Stimulated activated CD4-positive, alpha-beta T cell treated with anti-CD3 and anti-CD28 coated beads, TNF-alpha, amount 100 ng/mL, for 48 hours (primary cell): ENCODE measurements at regions not wholly inside any gene's neighbourhood (a gene's known extent, or its start where the extent isn't known, plus 50 kb on each side); places are given as distances from the start of the nearest gene placed in this dataset.
"Not testable (repeated sequence)": the region's sequence is repeated elsewhere in the genome, so short reads cannot be mapped to it uniquely, and the experiment has no call there.

Source experiments
- DNase-seq, 3 donors: peaks; one replicate each; pipeline ENCODE4 v3.0.0-alpha.2; 2020; ENCODE audit warnings: low read depth in 3 of 3

DNA sequence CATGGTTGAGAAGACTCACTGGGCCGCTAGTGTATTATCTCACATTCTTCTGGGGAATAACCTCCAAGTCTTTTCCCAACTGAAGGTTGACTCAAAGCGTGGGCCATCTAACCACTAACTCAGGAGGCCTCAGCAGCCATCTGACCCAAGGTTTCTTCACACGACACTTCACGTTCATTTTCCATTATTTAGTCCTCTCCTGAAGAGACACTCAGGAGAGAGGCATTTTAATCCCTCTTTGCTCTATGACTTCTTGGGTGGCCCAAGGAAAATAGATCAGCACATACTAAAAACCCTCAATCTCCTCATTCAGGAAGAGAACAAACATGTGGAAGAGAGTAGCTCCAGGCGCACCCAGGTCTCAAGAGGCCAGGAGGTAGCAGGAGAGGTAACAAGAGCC lies 252.8 kb upstream of the FOXF1 start:
- DNase-seq, result no peak

DNA sequence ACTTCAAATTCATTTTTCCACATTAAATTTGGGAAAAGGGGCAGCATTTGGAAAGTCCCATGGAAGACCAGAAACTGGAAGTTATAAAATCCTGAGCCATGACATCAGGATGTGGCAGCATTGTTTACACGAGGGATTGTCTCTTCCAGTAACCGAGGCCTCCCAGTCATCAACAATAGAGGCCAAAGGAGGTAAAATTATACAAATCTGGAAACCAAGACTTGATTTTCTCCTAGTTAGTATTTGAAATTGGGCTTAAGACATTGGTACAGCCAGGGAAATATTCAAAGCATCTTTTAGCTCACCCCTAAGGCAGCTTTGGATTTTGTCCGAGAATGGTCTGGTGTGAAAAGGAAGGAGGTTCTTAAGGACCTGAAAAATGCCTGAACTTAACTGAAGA lies 251.6 kb upstream of the FOXF1 start:
- DNase-seq, result no peak

DNA sequence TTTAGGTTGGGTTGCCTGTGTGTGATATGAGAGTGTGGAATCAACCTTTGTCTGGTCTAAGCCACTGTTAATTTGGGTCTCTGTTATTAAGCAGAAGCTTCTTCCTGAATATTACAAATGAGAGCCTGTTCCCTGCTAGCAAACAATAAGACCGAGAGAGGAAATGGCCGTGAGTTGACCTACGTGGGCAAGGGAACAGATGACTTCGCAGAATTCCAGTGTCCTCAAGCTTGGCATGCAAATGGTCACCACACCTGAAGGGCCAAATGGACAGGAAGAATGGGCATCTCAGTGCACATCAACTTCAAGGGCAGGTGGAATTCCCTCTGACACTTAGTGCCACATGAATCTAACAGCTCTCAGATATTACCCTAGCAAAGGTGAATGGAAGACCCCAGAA lies 250.8 kb upstream of the FOXF1 start:
- DNase-seq, result no peak

DNA sequence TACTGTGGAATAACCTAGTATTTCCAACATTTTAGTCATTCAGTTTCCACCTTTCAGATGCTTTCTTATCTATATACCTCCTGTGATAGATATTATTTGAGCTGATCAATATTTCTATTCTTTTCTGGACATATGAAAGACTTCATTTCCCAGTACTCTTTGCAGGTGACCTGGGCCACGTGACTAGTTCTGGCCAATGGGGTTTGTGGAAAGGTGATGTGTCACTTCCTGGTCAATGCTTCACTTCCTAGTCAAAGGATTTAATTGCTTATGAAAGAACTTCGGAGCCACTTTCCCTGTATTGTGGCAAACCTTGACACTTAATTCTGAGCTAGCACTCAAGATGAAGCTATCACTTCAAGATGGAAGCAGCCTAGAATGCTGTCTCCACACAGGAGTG lies 248.9 kb upstream of the FOXF1 start:
- no peak for DNase-seq

DNA sequence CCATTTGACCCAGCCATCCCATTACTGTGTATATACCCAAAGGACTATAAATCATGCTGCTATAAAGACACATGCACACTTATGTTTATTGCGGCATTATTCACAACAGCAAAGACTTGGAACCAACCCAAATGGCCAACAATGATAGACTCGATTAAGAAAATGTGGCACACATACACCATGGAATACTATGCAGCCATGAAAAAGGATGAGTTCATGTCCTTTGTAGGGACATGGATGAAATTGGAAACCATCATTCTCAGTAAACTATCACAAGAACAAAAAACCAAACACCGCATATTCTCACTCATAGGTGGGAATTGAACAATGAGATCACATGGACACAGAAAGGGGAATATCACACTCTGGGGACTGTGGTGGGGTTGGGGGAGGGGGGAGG lies 242.7 kb upstream of the FOXF1 start:
- not testable (repeated sequence) for DNase-seq

DNA sequence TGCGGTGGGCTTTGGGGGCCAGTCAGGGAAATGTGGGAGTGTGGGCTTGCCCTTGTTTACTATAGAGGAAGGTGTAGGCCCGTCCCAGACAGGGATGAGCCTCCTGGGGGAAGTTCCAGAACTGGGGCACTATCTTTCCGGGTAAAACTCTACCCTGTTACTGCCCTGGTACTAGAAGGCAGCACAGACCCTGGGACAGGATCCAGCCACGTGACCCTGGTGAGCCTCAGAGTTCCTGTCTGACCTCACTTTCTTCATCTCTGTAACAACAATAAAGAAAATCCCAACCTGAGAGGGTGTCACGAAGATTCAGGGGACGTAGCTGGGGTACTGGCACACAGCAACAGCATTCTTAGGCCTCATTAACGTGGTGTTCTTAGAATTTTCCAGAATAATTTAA lies 239.6 kb upstream of the FOXF1 start:
- DNase-seq, result no peak

DNA sequence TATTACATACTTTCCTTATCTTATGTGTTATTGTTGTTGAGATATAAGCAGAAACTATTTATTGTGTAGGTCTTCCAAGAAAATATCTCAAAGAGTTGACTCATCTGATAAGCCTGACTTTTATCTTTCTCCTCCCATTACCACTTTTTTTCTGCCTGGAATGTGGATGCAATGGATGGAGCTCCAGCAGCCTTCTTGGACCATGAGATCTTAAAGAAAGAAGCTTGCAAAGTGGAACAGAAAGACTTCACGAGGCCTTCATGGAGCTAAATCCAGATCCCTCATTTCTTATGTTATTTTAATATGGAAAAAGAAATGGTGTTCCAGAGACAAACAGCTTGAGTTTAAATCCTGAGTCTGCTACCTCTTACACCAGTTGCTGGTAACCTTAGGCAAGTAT lies 237.6 kb upstream of the FOXF1 start:
- DNase-seq, result no peak

DNA sequence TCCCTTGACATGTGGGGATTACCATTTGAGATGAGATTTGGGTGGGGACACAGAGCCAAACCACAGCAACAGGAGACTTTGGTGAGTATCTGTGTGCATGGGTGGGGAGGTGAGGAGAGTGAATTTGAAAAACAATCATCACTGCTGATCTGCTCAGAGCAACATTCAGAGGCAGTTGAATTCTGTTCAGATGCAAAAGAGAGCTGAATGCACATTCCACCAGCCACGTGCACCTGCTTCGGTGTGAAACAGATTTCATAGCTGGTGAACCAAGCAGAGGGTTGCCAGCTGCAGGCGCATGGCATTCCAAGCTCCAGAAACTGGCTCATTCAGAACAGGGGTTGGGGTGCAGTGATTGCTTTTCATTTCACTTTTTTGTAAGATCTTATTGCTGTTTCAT lies 233.1 kb upstream of the FOXF1 start:
- DNase-seq, result no peak

DNA sequence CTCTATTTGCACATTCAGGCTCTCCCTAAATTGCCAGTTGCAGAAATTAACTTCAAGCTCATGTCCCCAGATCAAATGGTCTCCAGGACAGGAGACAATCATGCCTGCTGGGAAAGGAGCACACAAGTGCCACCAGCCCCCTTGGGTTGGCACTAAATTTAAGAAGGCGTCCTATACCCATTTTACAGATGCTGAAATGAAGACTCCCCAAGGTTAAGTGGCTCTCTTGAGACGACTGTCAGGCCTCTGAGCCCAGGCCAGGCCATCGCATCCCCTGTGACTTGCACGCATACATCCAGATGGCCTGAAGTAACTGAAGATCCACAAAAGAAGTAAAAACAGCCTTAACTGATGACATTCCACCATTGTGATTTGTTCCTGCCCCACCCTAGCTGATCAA lies 232.5 kb upstream of the FOXF1 start:
- DNase-seq, result not testable (repeated sequence)

DNA sequence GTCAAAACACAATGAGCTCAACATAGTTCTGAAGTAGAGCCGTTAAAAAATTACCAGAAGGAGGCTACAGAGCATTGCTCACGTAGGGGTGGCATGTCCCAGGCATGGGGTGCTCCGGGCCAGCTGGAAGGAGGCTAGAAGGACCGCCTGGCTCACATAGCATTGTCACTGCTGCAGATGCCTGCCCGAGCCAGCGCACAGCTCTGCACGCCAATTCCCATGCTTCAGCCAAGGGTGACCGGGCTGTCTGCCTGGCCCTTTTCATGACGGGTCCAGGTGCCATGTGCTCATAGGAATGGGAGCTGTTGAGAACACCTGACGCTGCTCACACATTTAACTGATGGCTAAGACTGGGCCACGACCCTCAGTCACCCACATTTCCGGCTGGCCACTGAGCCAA lies 228.9 kb upstream of the FOXF1 start:
- DNase-seq, result no peak

DNA sequence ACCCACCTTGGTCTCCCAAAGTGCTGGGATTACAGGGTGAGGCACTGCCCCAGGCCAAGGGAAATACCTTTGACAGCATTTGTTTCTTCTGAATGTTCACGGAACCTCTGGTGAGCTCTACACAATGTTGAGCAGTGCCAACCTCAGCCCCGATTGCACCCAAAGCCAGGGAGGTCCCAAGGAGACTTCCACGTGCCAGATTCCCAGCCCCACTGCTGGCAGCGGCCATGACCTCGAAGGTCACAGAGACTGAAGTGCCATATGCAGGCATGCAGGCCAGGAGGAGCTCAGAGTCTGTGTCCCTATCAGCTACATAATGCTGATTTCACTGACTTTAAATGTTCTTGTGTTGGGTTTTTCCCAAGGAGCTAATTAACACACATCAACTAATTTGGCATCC lies 226.4 kb upstream of the FOXF1 start:
- DNase-seq, result no peak

DNA sequence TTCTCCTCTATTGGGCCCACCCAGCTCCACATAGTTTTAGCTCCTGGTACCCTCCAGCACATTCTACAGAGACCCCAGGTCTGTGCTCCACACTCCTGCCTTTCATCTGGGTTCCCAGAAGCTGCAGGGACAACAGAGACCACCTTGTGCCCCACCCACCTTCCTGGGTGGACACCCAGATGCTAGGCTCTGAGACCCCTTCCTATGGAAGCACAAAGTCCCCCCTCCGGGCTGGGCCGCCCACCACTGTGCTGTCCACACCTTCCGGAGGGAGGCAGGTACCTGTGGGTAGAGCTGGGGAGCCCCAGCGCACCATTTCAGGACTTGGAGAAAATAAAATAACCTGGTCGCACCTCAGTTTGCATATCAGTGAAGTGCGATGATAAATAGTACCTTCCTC lies 224.9 kb upstream of the FOXF1 start:
- DNase-seq, result no peak

DNA sequence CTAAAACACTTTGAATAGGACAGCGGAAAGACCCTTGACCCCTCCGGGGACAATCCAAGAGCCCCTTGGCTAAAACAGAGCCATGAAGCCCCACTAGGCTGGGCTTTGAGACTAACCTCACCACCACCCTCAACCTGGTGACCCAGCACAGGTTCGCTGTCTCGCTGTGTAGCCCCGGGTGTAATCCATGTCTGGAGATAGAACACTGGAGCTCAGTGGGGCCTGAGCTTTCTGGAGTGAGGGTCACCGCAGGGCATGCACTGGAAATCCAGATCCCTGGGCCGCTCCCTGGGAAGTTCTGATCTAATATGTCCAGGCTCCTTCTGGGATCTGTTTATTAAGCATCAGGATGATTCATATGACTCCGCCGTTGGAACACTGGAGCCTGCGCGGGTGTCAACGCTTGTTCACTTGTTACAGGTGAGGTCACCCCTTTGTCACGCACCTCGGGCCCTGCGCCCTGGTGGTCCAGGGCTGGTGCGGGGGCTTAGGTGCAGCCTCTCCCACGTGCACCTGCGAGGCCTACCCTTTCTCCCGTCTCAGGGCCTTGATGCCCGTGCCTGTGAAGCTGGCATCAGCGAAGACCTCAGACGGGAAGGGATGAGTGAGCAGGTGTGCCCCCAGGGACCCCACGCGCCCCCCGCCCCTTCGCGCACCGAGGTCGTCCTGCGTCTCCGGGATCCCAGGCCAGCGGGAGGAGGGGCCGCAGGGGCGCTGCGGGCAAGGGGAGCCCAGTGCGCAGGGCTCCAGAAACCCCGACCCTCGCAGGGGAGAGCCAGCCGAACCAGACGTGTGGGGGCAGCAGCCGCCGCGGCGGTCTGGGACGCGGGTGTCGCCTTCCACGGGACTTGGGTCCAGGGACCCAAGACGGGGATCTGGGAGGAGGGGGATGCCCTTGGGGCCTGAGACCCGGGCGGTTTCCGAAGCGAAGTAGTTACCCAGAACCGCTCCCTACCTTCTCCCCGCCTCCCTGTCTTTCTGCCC lies 224.1 kb upstream of the FOXF1 start:
- no peak for DNase-seq

DNA sequence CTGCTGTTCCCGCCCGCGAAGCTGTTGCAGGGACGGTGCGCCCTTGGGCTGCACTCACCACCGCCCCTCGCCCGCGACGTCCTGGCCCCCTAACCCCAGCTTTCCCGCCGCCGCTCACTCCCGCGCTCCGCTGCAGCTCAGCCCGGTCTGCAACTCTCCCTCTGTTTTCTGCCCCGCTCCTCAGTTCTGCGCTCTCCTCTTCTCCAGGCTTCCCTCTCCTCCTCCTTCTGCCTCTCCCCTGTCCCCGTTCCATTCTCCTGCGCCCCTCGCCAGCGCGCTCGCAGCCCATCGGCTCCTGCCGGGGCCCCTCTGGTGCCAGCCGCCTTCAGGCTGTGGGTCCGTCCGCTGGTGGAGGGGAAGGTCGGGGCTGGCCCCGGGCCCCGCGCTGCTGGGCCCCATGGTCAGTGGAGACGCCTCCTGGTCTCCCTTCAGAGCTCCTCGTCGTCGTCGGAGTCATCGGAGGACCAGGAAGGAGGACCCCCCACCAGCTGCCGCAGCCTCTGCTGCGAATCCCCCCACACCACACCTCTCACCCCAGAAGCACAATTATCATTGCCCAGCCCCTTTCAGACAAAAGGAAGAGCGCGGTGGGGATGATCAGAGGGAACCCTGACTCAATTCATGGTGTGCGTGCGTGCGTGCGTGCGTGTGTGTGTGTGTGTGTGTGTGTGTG lies 223.2 kb upstream of the FOXF1 start:
- no peak for DNase-seq

DNA sequence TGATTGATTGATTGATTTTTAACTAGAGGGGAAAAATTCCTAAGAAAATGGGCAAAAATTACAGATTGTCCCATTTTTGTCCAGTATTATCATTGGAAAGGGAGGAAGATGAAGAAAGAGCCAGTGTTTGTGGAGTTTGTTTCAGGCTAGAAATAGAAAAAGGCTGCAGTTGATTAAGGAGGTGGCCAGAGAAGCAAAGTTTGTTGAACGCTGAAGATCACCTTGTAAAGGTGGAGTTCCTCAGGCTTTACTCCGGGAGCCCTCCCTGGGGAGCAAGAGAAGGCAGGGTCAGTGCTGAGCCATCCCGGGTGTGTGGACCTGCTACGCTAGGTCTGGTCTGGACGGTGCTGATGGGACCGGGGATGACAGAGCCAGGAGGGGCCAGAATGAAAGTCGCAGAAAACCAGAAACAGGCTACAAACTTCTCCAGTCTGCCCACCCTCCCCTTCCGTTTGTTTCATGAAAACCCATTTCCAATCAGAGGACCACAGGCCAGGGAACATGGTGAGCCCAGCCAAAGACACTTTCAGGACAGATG lies 222.6 kb upstream of the FOXF1 start:
- no peak for DNase-seq

DNA sequence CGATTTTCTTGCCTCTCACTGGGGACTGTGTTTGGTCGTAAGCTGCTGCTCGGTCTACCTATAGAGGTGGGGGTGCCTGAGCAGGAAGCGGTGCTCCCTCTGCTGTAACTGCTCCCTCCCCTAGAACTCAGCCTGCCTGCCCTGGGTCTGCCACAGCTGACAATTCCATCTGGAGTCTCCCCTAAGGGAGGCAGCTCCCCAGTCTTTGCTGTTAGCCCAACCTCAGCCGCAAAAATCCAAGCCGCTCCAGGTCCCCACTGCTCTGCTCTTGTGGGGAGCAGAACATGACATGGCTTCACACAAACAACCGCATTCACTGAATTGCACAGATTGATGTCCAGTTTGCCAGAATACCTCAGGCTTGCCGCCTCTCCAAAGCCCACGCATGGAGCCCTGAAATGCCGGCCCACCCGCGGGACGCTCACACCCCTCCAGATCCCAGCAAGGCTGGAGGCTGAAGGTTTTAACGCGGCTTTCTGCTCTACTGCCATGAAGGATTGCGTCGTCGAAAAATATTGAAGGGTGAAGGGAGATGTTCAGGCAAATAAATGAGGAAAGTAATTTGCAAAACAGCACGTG lies 221.5 kb upstream of the FOXF1 start:
- no peak for DNase-seq

DNA sequence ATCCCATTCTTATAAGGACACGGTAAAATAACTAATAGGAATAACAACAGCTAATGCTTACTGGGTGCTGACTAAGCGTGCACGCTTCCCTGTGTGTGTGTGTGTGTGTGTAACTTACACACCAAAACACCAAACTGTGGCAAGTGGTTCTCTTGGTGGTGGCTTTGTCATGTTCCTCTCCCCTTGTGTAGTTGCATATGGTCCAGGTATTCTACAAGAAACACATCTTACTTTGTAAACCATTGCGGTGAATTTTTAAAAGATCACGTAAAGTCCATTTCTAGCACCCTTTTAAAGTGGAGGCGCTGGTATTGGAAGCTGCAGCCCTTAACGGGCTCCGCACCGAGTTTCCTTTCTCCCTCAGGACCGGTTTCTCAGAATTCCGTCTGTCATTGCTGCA lies 221.0 kb upstream of the FOXF1 start:
- no peak for DNase-seq

DNA sequence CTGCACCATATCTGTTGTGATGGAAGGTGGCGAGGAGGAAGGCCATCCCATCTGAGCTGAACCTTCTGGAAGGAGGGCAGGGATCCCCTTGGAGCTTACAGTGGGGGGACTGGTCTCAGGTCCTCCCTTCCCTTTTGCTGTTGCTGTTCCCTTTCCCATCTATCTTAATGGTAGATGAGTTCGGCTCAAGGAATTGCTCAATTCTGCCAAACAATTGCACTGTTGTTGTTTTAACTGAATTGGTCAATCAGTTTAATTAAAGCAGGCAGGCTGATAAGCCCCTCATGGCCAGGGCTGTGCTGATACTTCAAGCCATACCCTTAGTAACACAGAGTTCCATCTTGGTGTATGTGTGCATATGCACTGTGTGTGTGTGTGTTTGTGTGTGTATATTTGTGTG lies 220.4 kb upstream of the FOXF1 start:
- no peak for DNase-seq

DNA sequence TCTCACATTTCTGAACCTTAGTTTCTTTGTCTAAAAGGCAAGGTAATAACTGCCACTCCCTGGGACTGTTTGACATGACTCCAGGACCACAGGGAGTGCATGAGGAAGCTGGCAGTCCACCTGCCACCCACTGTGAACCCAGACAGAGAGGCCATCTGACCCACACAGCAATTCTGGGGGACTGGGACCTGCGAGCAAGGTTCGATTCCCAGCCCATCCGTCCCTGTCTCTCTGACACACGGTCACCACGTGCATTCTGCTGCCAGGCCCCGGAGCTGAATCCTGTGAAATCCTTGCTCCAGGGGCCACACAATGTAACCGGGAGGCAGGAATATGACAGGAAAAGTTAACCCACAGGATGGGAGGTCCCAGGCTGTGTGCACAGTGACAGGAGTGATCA lies 218.8 kb upstream of the FOXF1 start:
- no peak for DNase-seq

DNA sequence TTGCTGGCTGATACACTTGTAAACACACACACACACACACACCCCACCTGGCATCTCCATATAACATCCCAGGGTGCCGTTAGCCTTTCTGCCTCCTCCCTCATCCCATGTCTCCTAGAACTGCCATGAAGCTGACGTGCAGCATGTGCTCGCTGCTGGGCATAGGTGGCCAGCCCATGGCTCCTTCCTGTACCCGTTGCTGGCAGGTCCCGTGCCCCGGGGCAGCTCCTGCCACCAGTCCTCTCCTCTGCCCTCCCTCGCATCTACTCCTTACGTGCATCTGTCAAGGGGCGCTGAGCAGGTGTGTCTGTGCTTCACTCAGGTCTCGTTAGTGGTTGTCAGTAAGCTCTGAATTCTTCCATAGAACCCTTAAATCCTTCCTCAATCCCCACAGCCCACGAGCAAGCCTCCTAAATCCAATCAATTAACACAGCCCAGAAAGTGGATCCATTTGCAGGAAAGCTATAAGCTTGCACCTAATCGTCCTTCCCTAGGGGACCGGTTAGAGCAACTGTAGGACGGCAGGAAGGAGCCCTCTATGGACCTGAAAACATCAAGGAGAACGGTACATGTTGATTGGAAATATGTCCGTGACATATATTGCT lies 218.1 kb upstream of the FOXF1 start:
- DNase-seq, result no peak

DNA sequence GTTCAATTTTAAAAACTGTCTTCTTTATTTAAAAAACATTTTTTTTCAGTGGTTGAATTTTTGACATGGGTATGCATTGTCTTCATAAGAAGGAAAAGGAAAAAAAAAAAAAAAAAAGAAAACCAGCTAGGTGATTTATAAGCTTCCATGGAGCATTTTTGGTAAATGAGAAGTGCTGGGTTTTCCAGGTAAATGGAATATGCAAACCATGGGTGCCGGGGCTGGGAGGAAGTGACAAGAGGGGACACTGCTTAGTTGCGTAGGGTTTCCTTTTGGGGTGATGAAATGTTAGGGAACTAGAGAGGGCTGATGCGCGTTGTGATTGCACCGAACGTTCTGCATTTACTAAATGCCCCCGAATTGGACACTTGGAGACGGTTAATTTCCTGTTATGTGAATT lies 217.4 kb upstream of the FOXF1 start:
- no peak for DNase-seq

DNA sequence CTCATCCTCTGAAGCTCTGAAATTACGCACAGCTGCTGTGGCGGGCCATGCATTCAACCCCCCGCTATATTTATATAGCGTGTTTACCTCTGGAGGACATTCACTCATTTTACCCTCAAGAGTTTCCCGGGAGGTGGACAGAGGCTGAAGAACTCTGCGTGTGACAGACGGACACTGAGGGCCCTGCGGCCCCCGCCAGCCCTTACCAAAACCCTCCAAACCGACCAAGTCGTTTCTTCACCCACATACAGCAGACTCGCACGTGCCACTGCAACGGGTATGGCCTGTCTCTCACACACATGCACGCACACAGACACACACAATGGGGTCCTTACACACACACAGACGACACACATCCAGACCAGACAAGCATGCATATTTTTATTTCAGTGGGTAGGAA lies 216.4 kb upstream of the FOXF1 start:
- DNase-seq, result no peak
